Retinal pigment epithelial cell (primary cell): ENCODE measurements at regions not wholly inside any gene's neighbourhood (a gene's known extent, or its start where the extent isn't known, plus 50 kb on each side); places are given as distances from the start of the nearest gene placed in this dataset.

Experiments used
- DNase-seq: peaks from one replicate; pipeline ENCODE4 v3.0.0-alpha.2; 2010; ENCODE audit warnings: low read depth
- H3K4me3 ChIP-seq: 2 replicates; pipeline ENCODE4 v1.5.1; 2011; ENCODE audit warnings: mild to moderate bottlenecking, low read length, control low read depth, moderate library complexity
- CTCF ChIP-seq: conservative IDR thresholded peaks from 2 replicates; pipeline ENCODE4 v1.5.1; 2011; ENCODE audit warnings: low read depth, low read length, control low read depth, inconsistent platforms

- DNase-seq: no peak
- TF ChIP-seq CTCF: no peak
- H3K4me3 ChIP-seq: no peak overlapping the region
These were observed 61.5 kb upstream of the TWIST2 start for GRCh38 chr2:238786379-238786778.

- no peak for DNase-seq
- no peak for TF ChIP-seq CTCF
- H3K4me3 ChIP-seq: no peak overlapping the region
These were observed 60.9 kb upstream of the TWIST2 start for GRCh38 chr2:238786792-238787490.

- no peak for DNase-seq
- no peak overlapping the region for H3K4me3 ChIP-seq
- TF ChIP-seq CTCF: no peak
These were observed 60.4 kb upstream of the TWIST2 start for GRCh38 chr2:238787501-238787900.

GRCh38 chr2:238789317-238789806 is 58.5 kb upstream of the TWIST2 start:
- no peak overlapping the region for H3K4me3 ChIP-seq
- no peak for TF ChIP-seq CTCF
- DNase-seq: no peak

- no peak overlapping the region for H3K4me3 ChIP-seq
- TF ChIP-seq CTCF: no peak
- no peak for DNase-seq
These were observed 57.6 kb upstream of the TWIST2 start for GRCh38 chr2:238790126-238790832.

GRCh38 chr2:238790833-238791230 is 57.1 kb upstream of the TWIST2 start:
- DNase-seq: no peak
- TF ChIP-seq CTCF: no peak
- H3K4me3 ChIP-seq: no peak overlapping the region

GRCh38 chr2:238791354-238791753 is 56.5 kb upstream of the TWIST2 start:
- no peak for TF ChIP-seq CTCF
- no peak overlapping the region for H3K4me3 ChIP-seq

More at GRCh38 chr2:238791354-238791753, 56.5 kb upstream of the TWIST2 start:
- no peak for DNase-seq
